Retinal pigment epithelial cell (primary cell): ENCODE measurements at regions not wholly inside any gene's neighbourhood (a gene's known extent, or its start where the extent isn't known, plus 50 kb on each side); places are given as distances from the start of the nearest gene placed in this dataset.
"Not testable (repeated sequence)": the region's sequence is repeated elsewhere in the genome, so short reads cannot be mapped to it uniquely, and the experiment has no call there.

ENCODE experiments used
- DNase-seq: peaks from one replicate; pipeline ENCODE4 v3.0.0-alpha.2; 2010; ENCODE audit warnings: low read depth
- H3K4me3 ChIP-seq: 2 replicates; pipeline ENCODE4 v1.5.1; 2011; ENCODE audit warnings: mild to moderate bottlenecking, low read length, control low read depth, moderate library complexity
- TF ChIP-seq, protein P1 (sequence below): conservative IDR thresholded peaks from 2 replicates; pipeline ENCODE4 v1.5.1; 2011; ENCODE audit warnings: low read depth, low read length, control low read depth, inconsistent platforms

DNA sequence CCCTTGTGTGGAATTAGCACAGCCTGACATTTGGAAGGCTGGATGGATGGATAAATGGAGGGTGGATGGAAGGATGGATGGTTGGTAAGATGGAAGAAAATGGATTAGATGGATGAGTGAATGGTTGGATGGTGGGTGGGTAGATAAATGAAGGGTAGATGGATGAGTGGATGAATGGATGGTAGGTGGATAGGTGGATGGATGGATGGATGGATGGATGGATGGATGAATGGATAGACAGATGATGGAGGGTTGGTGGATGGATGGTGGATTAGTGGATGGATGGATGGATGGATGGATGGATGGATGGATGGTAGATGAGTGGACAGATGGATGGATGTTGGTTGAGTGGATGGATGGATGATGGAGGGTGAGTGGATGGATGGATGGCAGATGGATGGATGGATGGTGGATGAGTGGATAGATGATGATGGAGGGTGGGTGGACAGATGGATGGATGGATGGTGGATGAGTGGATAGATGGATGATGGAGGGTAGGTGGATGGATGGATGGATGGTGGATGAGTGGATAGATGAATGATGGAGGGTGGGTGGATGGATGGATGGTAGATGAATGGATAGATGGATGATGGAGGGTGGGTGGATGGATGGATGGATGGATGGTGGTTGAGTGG is 175.6 kb upstream of the PPP1R26 start:
- no peak overlapping the region for H3K4me3 ChIP-seq
- TF ChIP-seq, protein P1, sequence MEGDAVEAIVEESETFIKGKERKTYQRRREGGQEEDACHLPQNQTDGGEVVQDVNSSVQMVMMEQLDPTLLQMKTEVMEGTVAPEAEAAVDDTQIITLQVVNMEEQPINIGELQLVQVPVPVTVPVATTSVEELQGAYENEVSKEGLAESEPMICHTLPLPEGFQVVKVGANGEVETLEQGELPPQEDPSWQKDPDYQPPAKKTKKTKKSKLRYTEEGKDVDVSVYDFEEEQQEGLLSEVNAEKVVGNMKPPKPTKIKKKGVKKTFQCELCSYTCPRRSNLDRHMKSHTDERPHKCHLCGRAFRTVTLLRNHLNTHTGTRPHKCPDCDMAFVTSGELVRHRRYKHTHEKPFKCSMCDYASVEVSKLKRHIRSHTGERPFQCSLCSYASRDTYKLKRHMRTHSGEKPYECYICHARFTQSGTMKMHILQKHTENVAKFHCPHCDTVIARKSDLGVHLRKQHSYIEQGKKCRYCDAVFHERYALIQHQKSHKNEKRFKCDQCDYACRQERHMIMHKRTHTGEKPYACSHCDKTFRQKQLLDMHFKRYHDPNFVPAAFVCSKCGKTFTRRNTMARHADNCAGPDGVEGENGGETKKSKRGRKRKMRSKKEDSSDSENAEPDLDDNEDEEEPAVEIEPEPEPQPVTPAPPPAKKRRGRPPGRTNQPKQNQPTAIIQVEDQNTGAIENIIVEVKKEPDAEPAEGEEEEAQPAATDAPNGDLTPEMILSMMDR: no peak
- DNase-seq: no peak

DNA sequence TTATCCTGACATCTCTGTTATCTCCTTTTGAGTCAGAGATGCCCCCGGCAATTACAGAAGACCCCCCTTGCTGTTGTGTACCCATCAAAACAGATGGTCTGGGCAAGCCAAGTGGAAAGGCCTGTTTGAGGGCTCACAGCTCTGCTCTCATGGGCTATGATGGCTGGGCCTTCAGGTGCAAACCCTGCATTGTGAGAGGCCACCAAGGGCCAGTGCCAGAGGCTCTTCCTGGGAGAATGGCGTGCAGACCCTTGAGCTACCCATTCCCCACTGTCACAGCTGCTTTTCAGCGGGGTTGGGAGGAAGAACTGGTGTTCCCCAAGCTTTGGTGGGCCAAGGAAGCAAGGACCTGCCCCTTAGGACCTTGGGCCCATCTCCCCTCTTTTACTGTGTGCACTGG is 174.7 kb upstream of the PPP1R26 start:
- DNase-seq: no peak
- TF ChIP-seq, protein P1: no peak

DNA sequence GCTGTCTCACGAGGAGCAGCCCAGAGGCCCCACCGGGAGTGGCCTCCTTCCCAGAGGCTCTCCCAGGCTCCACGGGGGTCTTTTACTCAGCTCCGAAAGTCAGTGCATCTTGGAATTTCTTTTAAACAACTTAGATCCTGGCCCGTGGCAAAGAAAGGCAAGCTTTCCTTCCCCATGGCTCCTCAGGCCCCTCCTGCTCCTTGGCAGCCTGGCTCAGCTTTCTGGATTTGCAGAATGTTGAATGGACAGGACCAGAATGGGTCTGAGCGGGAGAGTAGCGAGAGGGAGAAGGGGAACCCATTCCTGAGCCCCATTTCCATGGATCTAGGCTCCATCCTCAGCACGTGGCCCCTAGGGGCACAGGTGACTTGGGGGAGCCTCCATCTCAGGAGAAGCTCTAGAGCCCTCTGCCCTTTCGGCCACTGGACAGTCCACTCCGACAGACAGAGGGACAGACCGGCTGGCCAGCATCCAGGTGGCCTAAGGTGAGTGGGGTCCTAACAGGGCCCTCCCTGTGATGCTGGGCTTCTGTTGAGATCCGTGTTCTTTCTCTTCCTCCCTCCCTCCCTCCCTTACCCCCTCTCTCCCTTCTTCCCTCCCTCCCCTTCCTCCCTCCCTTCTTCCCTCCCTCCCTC is 173.9 kb upstream of the PPP1R26 start:
- H3K4me3 ChIP-seq: no peak overlapping the region
- no peak for DNase-seq
- TF ChIP-seq, protein P1: no peak

More for the DNA sequence above, 174.7 kb upstream of the PPP1R26 start:
- no peak overlapping the region for H3K4me3 ChIP-seq

DNA sequence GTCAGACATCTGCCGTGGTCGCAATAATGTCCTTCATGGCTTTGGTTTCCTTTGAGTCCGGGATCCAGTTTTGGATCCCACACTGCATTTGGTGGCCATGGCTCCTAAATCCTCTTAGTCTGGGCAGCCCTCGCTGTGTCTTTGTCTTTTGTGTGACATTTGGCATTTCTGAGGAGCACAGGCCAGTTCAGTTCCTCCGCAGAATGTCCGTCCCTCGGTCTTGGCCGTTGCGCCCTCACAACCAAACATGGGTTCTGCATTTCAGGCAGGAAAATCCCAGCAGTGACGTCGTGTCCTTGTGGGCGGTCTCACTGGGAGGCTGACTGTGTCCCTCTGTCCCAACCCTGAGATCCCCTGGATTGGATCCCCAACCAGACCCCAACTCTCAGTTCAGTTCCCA is 172.9 kb upstream of the PPP1R26 start:
- TF ChIP-seq, protein P1: no peak
- DNase-seq: no peak
- H3K4me3 ChIP-seq: no peak overlapping the region

DNA sequence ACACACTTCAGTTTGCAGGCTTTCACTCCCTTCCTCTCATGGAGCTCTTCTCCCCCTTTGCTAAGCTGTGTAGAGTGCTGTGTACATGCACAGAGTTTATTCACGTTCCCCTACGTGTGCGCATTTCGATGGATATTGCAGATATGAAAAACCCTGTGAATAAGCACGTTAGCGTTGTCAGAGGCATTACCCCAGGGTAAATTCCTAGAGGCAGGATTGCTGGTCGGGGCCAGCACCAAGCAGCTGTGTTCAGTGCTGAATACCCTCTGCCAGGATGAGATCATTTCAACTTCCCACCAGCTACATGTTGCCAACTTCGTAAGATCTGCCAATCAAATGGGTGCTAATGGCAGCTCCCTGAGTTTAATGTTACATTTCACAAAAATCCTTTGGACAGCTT is 172.3 kb upstream of the PPP1R26 start:
- TF ChIP-seq, protein P1: no peak
- DNase-seq: no peak
- no peak overlapping the region for H3K4me3 ChIP-seq

DNA sequence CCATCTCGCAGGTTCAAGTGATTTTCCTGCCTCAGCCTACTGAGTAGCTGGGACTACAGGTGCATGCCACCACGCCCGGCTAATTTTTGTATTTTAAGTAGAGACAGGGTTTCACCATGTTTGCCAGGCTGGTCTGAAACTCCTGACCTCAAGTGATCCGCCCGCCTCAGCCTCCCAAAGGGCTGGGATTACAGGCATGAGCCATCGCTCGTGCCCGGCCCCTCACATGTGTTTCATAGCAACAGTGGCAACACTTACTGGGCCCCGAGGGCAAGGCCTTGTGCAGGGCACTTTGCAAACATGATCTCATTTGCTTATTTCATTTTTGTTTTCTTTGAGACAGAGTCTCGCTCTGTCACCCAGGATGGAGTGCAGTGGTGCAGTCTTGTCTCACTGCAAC is 171.7 kb upstream of the PPP1R26 start:
- H3K4me3 ChIP-seq, DNase-seq: not testable (repeated sequence)

DNA sequence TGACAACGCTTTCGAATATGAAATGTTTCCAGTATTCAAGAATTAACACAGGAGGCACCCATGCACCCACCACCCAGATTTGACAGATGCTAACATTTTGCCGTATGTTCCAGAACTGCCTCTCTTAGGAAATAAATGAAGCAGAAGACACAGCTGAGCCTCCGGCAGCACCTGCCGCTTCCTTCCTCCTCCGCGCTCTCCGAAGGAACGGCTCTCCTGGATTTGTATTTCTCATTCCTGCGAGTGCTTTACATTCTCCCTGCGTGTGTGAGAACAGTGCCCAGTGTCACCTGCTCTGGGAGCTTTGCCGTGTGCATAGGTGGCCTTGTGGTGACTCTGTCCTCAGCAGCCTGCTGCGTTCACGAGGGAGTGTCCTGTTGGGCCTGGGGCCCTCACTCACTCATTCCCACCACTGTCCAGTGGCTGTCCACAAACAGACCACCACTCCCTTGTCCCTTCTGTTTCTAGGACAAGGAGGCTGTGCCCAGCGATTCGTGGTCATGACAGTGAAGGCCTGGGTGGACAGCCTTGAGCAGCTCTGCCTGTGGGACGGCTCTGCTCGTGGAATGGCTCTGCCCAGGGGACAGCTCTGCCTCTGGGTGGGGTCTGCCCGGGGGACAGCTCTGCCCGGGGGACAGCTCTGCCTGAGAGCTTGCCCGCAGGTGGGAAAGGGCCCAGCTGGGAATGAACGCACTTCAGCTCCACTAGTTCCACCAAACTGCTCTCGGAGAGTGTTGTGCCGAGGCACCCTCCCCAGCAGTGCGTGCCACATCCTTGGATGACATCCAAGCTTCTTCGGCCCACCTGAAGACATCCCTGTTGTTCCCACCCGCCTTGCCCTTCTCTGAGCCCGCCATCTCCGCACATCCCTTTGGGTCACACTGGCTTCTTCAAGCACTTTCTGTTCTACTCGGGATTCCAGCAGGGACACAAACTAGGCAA is 170.5 kb upstream of the PPP1R26 start:
- TF ChIP-seq, protein P1: no peak
- DNase-seq: no peak
- H3K4me3 ChIP-seq: no peak overlapping the region
